K562 (cell line): ENCODE measurements at regions not wholly inside any gene's neighbourhood (a gene's known extent, or its start where the extent isn't known, plus 50 kb on each side); places are given as distances from the start of the nearest gene placed in this dataset.

ENCODE experiments used
- ATAC-seq: fragments of 200-7000 bp; cut with Tn5 transposase; 3 replicates; pipeline ENCODE4 v1.9.1; 2020; ENCODE audit warnings: moderate library complexity
- BruUV-seq: library from RNA; stranded (reverse); fragments of 400-500 nt; replicated peaks from 2 replicates; lab custom pipeline; 2021; lab: Mats Ljungman, UMichigan
- CTCF ChIA-PET: fragments of 300-600 bp; formaldehyde crosslinking; extraction: SDS; loops from one replicate; lab custom pipeline; 2021; ENCODE audit warnings: low intra/inter-chr PET ratio; lab: Yijun Ruan, JAX
- POLR2A ChIA-PET: fragments of 300-600, 350-650 bp; sonication (Branson Sonifier 250); formaldehyde crosslinking; extraction: SDS; loops from one replicate; lab custom pipeline; 2021; ENCODE audit warnings: antibody characterized with exemption, inconsistent platforms; lab: Yijun Ruan, JAX
- DNase-seq, 4 experiments: peaks; one replicate each; pipeline versions ENCODE4 v3.0.0 to v3.0.0-alpha.2; 2011 to 2018; ENCODE audit warnings: low spot score in 3 of 4, mixed read lengths in 3 of 4; ENCODE audit errors: extremely low read depth in 1 of 4
- FAIRE-seq: peaks from 2 replicates; lab custom pipeline; 2011; peaks lifted over from hg19 to GRCh38; lab: Jason Lieb, UNC
- H2AFZ ChIP-seq: 2 replicates; pipeline ENCODE4 v1.6.0; 2011; ENCODE audit warnings: low read depth, low read length, control low read depth, inconsistent platforms
- H3K27ac ChIP-seq: fragments of 200-600 bp; 3 replicates; pipeline ENCODE4 v1.8.0; 2011; ENCODE audit warnings: low read depth, mild to moderate bottlenecking, control low read depth, inconsistent platforms, low read length, moderate library complexity, mixed read lengths; ENCODE audit errors: extremely low read depth
- H3K27me3 ChIP-seq, 2 experiments: fragments of 300-600 bp in 1 of 2; 2 replicates in 1 of 2; 3 replicates in 1 of 2; pipeline versions ENCODE4 v1.6.0 to v1.8.0; 2011; ENCODE audit warnings: inconsistent platforms in 2 of 2, low read length in 2 of 2, mild to moderate bottlenecking in 1 of 2, mixed read lengths in 1 of 2, moderate library complexity in 1 of 2; ENCODE audit not compliant: control insufficient read depth in 2 of 2, insufficient read depth in 2 of 2
- H3K36me3 ChIP-seq: fragments of 300-600 bp; 3 replicates; pipeline ENCODE4 v1.8.0; 2011; ENCODE audit warnings: mild to moderate bottlenecking, low read length, inconsistent platforms; ENCODE audit not compliant: control insufficient read depth, insufficient read depth
- H3K4me1 ChIP-seq, 2 experiments: fragments of 200-600 bp in 1 of 2; replicated peaks in 1 of 2; 2 replicates in 1 of 2; 3 replicates in 1 of 2; pipeline versions ENCODE4 v1.5.1 to v1.8.0; 2011; ENCODE audit warnings: inconsistent platforms in 2 of 2, low read length in 2 of 2, mild to moderate bottlenecking in 1 of 2, mixed read lengths in 1 of 2, moderate library complexity in 1 of 2; ENCODE audit not compliant: control insufficient read depth in 2 of 2, insufficient read depth in 2 of 2
- H3K4me2 ChIP-seq: 2 replicates; pipeline ENCODE4 v1.6.1; 2011; ENCODE audit warnings: low read length, control low read depth, inconsistent platforms, mixed read lengths; ENCODE audit not compliant: insufficient read depth
- H3K4me3 ChIP-seq: fragments of 200-600 bp; sonication (generic), shearing (Covaris generic); 2 replicates; pipeline ENCODE4 v1.5.1; 2016; ENCODE audit warnings: control low read depth, inconsistent platforms
- H3K79me2 ChIP-seq: fragments of 200-600 bp; 3 replicates; pipeline ENCODE4 v1.8.0; 2011; ENCODE audit warnings: low read length, inconsistent platforms; ENCODE audit not compliant: control insufficient read depth, insufficient read depth
- H3K9ac ChIP-seq, 2 experiments: 2 replicates each; pipeline versions ENCODE4 v1.6.0 to v1.6.1; 2011; ENCODE audit warnings: low read depth in 2 of 2, low read length in 2 of 2, control low read depth in 1 of 2, inconsistent platforms in 1 of 2, mild to moderate bottlenecking in 1 of 2, mixed read lengths in 1 of 2; ENCODE audit not compliant: insufficient read depth in 1 of 2
- H3K9me1 ChIP-seq: one replicate; pipeline ENCODE4 v1.6.0; 2011; ENCODE audit warnings: inconsistent platforms, mild to moderate bottlenecking, low read length, moderate library complexity; ENCODE audit not compliant: control insufficient read depth, insufficient read depth
- H3K9me3 ChIP-seq: replicated peaks from 2 replicates; pipeline ENCODE4 v1.5.1; 2011; ENCODE audit warnings: low read depth, low read length, inconsistent platforms; ENCODE audit not compliant: control insufficient read depth, insufficient read depth
- H4K20me1 ChIP-seq: replicated peaks from 2 replicates; pipeline ENCODE4 v1.6.1; 2011; ENCODE audit warnings: low read length, inconsistent platforms, mixed read lengths; ENCODE audit not compliant: control insufficient read depth, insufficient read depth
- CTCF ChIP-seq, 3 experiments: IDR thresholded peaks in 2 of 3; conservative IDR thresholded peaks in 1 of 3; 2 replicates each; pipeline ENCODE4 v1.5.1; 2011 to 2012; ENCODE audit warnings: low read length in 3 of 3, mild to moderate bottlenecking in 3 of 3, control low read depth in 2 of 3, improper control_type of control experiment in 1 of 3, inconsistent platforms in 1 of 3, low read depth in 1 of 3, mixed read lengths in 1 of 3, moderate library complexity in 1 of 3; ENCODE audit not compliant: insufficient read depth in 2 of 3
- RAD21 ChIP-seq, 2 experiments: fragments of 250-450 bp in 1 of 2; fragments of 450-650 bp in 1 of 2; sonication (Bioruptor Pico) in 1 of 2; formaldehyde crosslinking in 1 of 2; IDR thresholded peaks in 1 of 2; conservative IDR thresholded peaks in 1 of 2; 2 replicates each; pipeline versions ENCODE4 v1.4.0 to v1.8.0; 2020 to 2022; ENCODE audit warnings: mild to moderate bottlenecking in 2 of 2, moderate library complexity in 1 of 2
- TGIF2 ChIP-seq: sonication (generic); formaldehyde crosslinking; IDR thresholded peaks from 2 replicates; pipeline ENCODE4 v1.8.1; 2022; ENCODE audit warnings: mild to moderate bottlenecking, missing genetic modification reagents, moderate library complexity
- WGBS: fragments of 100-300 bp; shearing (Covaris generic); methylation state at CpG from one replicate; pipeline ENCODE4 v1.1.6; 2016; ENCODE audit warnings: low coverage, mixed read lengths; ENCODE audit not compliant: insufficient coverage; ENCODE audit errors: missing lambda C conversion rate; 5-methylcytosine and 5-hydroxymethylcytosine counted together
- in situ Hi-C: fragments of 300-500 bp; cut with MboI; formaldehyde crosslinking; loops from 4 replicates; pipeline ENCODE4 v1.15.0; 2018; ENCODE audit warnings: inconsistent platforms, mixed read lengths
- intact Hi-C: fragments of 100-400 bp; cut with micrococcal nuclease; formaldehyde crosslinking; loops from 2 replicates; pipeline ENCODE4 v1.14.2; 2022

GRCh38 chr5:36792560-36793180, 83.9 kb upstream of the NIPBL start:
- Histone ChIP-seq H3K9me3 (no peaks in the 10 kb centered on the region), H3K4me2 (no peak overlapping the region), H3K4me1 (no peaks in the 10 kb centered on the region), H3K9me1 (no peaks in the 10 kb centered on the region), H3K36me3 (no peaks in the 10 kb centered on the region), H3K9ac (no peak overlapping the region), H3K27me3 (no peaks in the 10 kb centered on the region; a peak in 2 of 5 replicates), H4K20me1 (no peaks in the 10 kb centered on the region), H3K27ac (no peak overlapping the region), H3K4me3 (no peak overlapping the region), H2AFZ (no peak overlapping the region), H3K79me2 (no peaks in the 10 kb centered on the region)
- peak; percentile 70 for ATAC-seq
- TF ChIP-seq TGIF2 (CRISPR knock-in tag) (no peak), RAD21 (CRISPR knock-in tag; conservative IDR thresholded peaks at IDR 0.05 in 1 of 2, IDR thresholded peaks at IDR 0.05 in 1 of 2) (peak in 1 of 2 experiments; percentile 10; a peak in 1 of 4 replicates), CTCF (IDR thresholded peaks at IDR 0.05 in 2 of 3, conservative IDR thresholded peaks at IDR 0.05 in 1 of 3; ENCODE audit: insufficient read depth in 2 of 3, low read depth in 1 of 3, low read length in 3 of 3) (peak in 2 of 3 experiments; percentile 4 to 26; a peak in 1 of 6 replicates)
- ChIA-PET CTCF (no interaction called here), POLR2A (no interaction called here)
- WGBS = 9% methylated on average over 4 of the region's 4 CpGs
- FAIRE-seq = no peak
- DNase-seq = peak in 1 of 4 experiments; percentile 20
- no TSS peak for BruUV-seq
- intact Hi-C loops = no loop called here
- in situ Hi-C loops = no loop called here
